ENCODE measurements at regions not wholly inside any gene's neighbourhood (a gene's known extent, or its start where the extent isn't known, plus 50 kb on each side); places are given as distances from the start of the nearest gene placed in this dataset.
"Not testable (repeated sequence)": the region's sequence is repeated elsewhere in the genome, so short reads cannot be mapped to it uniquely, and the experiment has no call there.

- TF ChIP-seq, protein P1, sequence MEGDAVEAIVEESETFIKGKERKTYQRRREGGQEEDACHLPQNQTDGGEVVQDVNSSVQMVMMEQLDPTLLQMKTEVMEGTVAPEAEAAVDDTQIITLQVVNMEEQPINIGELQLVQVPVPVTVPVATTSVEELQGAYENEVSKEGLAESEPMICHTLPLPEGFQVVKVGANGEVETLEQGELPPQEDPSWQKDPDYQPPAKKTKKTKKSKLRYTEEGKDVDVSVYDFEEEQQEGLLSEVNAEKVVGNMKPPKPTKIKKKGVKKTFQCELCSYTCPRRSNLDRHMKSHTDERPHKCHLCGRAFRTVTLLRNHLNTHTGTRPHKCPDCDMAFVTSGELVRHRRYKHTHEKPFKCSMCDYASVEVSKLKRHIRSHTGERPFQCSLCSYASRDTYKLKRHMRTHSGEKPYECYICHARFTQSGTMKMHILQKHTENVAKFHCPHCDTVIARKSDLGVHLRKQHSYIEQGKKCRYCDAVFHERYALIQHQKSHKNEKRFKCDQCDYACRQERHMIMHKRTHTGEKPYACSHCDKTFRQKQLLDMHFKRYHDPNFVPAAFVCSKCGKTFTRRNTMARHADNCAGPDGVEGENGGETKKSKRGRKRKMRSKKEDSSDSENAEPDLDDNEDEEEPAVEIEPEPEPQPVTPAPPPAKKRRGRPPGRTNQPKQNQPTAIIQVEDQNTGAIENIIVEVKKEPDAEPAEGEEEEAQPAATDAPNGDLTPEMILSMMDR (conservative IDR thresholded peaks at IDR 0.05; ENCODE audit: low read depth, low read length) = no peak
- no peak for DNase-seq (ENCODE audit: low read depth)
- no peak overlapping the region for H3K4me3 ChIP-seq (ENCODE audit: low read depth, low read length)
These were observed 215.5 kb upstream of the LRTM1 start for GRCh38 chr3:55143336-55143735.

- not testable (repeated sequence) for H3K4me3 ChIP-seq (ENCODE audit: low read depth, low read length); DNase-seq (ENCODE audit: low read depth)
These were observed 208.4 kb upstream of the LRTM1 start for GRCh38 chr3:55136291-55136690.

DNA sequence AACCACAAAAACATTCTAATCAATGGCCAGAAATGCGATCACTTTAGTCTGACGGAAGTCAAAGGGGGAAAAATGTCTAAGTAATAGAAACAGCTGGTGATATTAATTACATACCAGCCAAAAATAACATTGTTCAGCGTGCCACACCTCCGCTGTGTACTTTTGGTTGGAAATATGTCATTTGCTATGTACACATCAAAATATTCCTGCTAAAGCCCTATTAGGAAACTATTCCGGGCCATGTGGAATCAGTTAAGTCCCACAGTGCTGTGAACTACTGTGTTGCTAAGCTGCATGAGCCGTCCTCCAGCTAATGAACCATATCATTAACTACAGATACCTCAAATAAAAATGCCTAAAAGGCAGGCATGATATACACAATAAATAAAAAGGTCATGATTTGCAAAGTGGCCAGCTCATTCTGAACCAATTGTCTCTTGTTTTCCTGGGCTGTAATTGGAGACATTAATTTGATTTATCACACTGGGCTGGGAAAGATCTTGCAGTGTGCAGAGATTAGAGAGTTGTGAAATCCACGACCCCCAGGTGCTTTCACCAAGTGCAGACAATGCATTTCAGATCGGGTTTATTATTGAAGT is 200.5 kb upstream of the LRTM1 start:
- H3K4me3 ChIP-seq (ENCODE audit: low read depth, low read length) = no peak overlapping the region
- DNase-seq (ENCODE audit: low read depth) = peak; percentile 4
- TF ChIP-seq, protein P1 (conservative IDR thresholded peaks at IDR 0.05; ENCODE audit: low read depth, low read length) = no peak

- TF ChIP-seq, protein P1 (conservative IDR thresholded peaks at IDR 0.05; ENCODE audit: low read depth, low read length) = no peak
- H3K4me3 ChIP-seq (ENCODE audit: low read depth, low read length) = no peak overlapping the region
- no peak for DNase-seq (ENCODE audit: low read depth)
These were observed 199.7 kb upstream of the LRTM1 start for GRCh38 chr3:55127565-55127964.

- H3K4me3 ChIP-seq (ENCODE audit: low read depth, low read length) = no peak overlapping the region
- DNase-seq (ENCODE audit: low read depth) = no peak
- TF ChIP-seq, protein P1 (conservative IDR thresholded peaks at IDR 0.05; ENCODE audit: low read depth, low read length) = no peak
These were observed 196.5 kb upstream of the LRTM1 start for GRCh38 chr3:55124371-55124770.
